A549 (cell line): ENCODE measurements at regions not wholly inside any gene's neighbourhood (a gene's known extent, or its start where the extent isn't known, plus 50 kb on each side); places are given as distances from the start of the nearest gene placed in this dataset.

Experiments used
- ATAC-seq, 2 experiments: fragments of 200-7000 bp in 1 of 2; fragments of >200 bp in 1 of 2; cut with Nextera tagmentation in 1 of 2; cut with Tn5 transposase in 1 of 2; 3 replicates each; pipeline versions ENCODE4 v1.8.0 to v1.9.1; 2018 to 2020; ENCODE audit warnings: mild to moderate bottlenecking in 1 of 2, moderate library complexity in 1 of 2
- CTCF ChIA-PET: fragments of 300-600 bp; sonication (Branson Sonifier 250); formaldehyde crosslinking; extraction: SDS; loops from one replicate; lab custom pipeline; 2021; ENCODE audit warnings: antibody characterized with exemption, inconsistent platforms; lab: Yijun Ruan, JAX
- POLR2A ChIA-PET: fragments of 350-600 bp; formaldehyde crosslinking; extraction: SDS; loops from one replicate; lab custom pipeline; 2021; ENCODE audit warnings: antibody characterized with exemption, inconsistent platforms; lab: Yijun Ruan, JAX
- DNase-seq, 2 experiments: peaks; one replicate each; pipeline versions ENCODE4 v3.0.0 to v3.0.0-alpha.2; 2011 to 2016; ENCODE audit warnings: low read depth in 1 of 2, low spot score in 1 of 2
- FAIRE-seq: peaks from 2 replicates; lab custom pipeline; 2011; peaks lifted over from hg19 to GRCh38; lab: Jason Lieb, UNC
- H3K27ac ChIP-seq, 2 experiments: fragments of >200 bp; sonication (Bioruptor Twin); formaldehyde crosslinking; 3 replicates each; pipeline ENCODE4 v1.5.1; 2016 to 2017
- H3K4me1 ChIP-seq: fragments of >200 bp; sonication (Bioruptor Twin); formaldehyde crosslinking; 3 replicates; pipeline ENCODE4 v1.6.1; 2016
- H3K4me2 ChIP-seq: fragments of >200 bp; sonication (Bioruptor Twin); formaldehyde crosslinking; 3 replicates; pipeline ENCODE4 v1.6.1; 2016
- H3K4me3 ChIP-seq: fragments of >200 bp; sonication (Bioruptor Twin); formaldehyde crosslinking; 3 replicates; pipeline ENCODE4 v1.5.1; 2016
- H3K9me3 ChIP-seq: fragments of >200 bp; sonication (Bioruptor Twin); formaldehyde crosslinking; 3 replicates; pipeline ENCODE4 v1.6.1; 2016
- ATOH8 ChIP-seq: fragments of 250-450 bp; sonication (Bioruptor Pico); IDR thresholded peaks from 2 replicates; pipeline ENCODE4 v1.5.0; 2020; ENCODE audit warnings: low read depth, mild to moderate bottlenecking, moderate library complexity
- CEBPB ChIP-seq, 2 experiments: fragments of >200 bp in 1 of 2; sonication (Bioruptor Twin) in 1 of 2; formaldehyde crosslinking in 1 of 2; IDR thresholded peaks; 2 replicates each; pipeline ENCODE4 v1.6.1; 2012 to 2016
- CHD2 ChIP-seq: fragments of 150-350 bp; IDR thresholded peaks from 2 replicates; pipeline ENCODE4 v1.6.1; 2014; ENCODE audit warnings: low read length; ENCODE audit not compliant: partially characterized antibody
- CTCF ChIP-seq: fragments of >200 bp; sonication (Bioruptor Twin); formaldehyde crosslinking; IDR thresholded peaks from 3 replicates; pipeline ENCODE4 v1.5.1; 2016
- E2F6 ChIP-seq: IDR thresholded peaks from 2 replicates; pipeline ENCODE4 v1.6.1; 2012; ENCODE audit warnings: low read depth, borderline replicate concordance
- EHMT2 ChIP-seq: fragments of 200-600 bp; sonication (generic); IDR thresholded peaks from 2 replicates; pipeline ENCODE4 v1.6.1; 2016; ENCODE audit warnings: antibody characterized with exemption, low read depth, mild to moderate bottlenecking, moderate library complexity
- FOSL2 ChIP-seq, 2 experiments: fragments of 450-650 bp in 1 of 2; fragments of >200 bp in 1 of 2; sonication (Bioruptor Twin) in 1 of 2; formaldehyde crosslinking; IDR thresholded peaks; 2 replicates each; pipeline versions ENCODE4 v1.5.0 to v1.6.1; 2016 to 2020; ENCODE audit warnings: mild to moderate bottlenecking in 1 of 2, moderate library complexity in 1 of 2
- HEYL ChIP-seq: fragments of 250-450 bp; sonication (Bioruptor Pico); IDR thresholded peaks from 2 replicates; pipeline ENCODE4 v1.8.0; 2021; ENCODE audit warnings: mild to moderate bottlenecking, moderate library complexity
- KDM1A ChIP-seq: fragments of 200-600 bp; sonication (generic); IDR thresholded peaks from 2 replicates; pipeline ENCODE4 v1.6.1; 2016; ENCODE audit warnings: low read depth, mild to moderate bottlenecking
- KDM5A ChIP-seq: fragments of 200-600 bp; sonication (generic); IDR thresholded peaks from 2 replicates; pipeline ENCODE4 v1.6.1; 2016; ENCODE audit warnings: antibody characterized with exemption, mild to moderate bottlenecking
- MAX ChIP-seq: IDR thresholded peaks from 2 replicates; pipeline ENCODE4 v1.6.1; 2012
- MAZ ChIP-seq: fragments of 150-350 bp; IDR thresholded peaks from 2 replicates; pipeline ENCODE4 v1.6.1; 2014; ENCODE audit warnings: antibody characterized with exemption, low read depth, low read length, borderline replicate concordance
- MYC ChIP-seq: IDR thresholded peaks from 2 replicates; pipeline ENCODE4 v1.6.1; 2012; ENCODE audit warnings: mild to moderate bottlenecking, inconsistent platforms, low read length, improper control_type of control experiment, borderline replicate concordance
- NFE2L2 ChIP-seq: fragments of 150-350 bp; conservative IDR thresholded peaks from 2 replicates; pipeline ENCODE4 v1.6.1; 2014; ENCODE audit warnings: low read length
- NR3C1 ChIP-seq: fragments of >200 bp; sonication (Bioruptor Twin); formaldehyde crosslinking; IDR thresholded peaks from 3 replicates; pipeline ENCODE4 v1.6.1; 2017
- RAD21 ChIP-seq, 2 experiments: fragments of >200 bp in 1 of 2; sonication (Bioruptor Twin) in 1 of 2; formaldehyde crosslinking in 1 of 2; IDR thresholded peaks in 1 of 2; conservative IDR thresholded peaks in 1 of 2; 2 replicates in 1 of 2; 3 replicates in 1 of 2; pipeline ENCODE4 v1.6.1; 2012 to 2018; ENCODE audit warnings: inconsistent platforms in 1 of 2
- REST ChIP-seq: fragments of 200-600 bp; sonication (generic); IDR thresholded peaks from 2 replicates; pipeline ENCODE4 v1.6.1; 2016; ENCODE audit warnings: antibody characterized with exemption, mild to moderate bottlenecking, moderate library complexity
- RNF2 ChIP-seq: fragments of 200-600 bp; sonication (generic); IDR thresholded peaks from 2 replicates; pipeline ENCODE4 v1.6.1; 2016; ENCODE audit warnings: low read depth, mild to moderate bottlenecking, antibody characterized with exemption, moderate library complexity, borderline replicate concordance
- SMC3 ChIP-seq: fragments of >200 bp; sonication (Bioruptor Twin); formaldehyde crosslinking; IDR thresholded peaks from 3 replicates; pipeline ENCODE4 v1.6.1; 2018; ENCODE audit warnings: inconsistent platforms
- USF2 ChIP-seq: fragments of 450-650 bp; IDR thresholded peaks from 2 replicates; pipeline ENCODE4 v1.6.1; 2014; ENCODE audit warnings: antibody characterized with exemption
- ZC3H11A ChIP-seq: fragments of 450-650 bp; IDR thresholded peaks from 2 replicates; pipeline ENCODE4 v1.6.1; 2014; ENCODE audit warnings: antibody characterized with exemption, mild to moderate bottlenecking
- ZFP36 ChIP-seq: fragments of 450-650 bp; IDR thresholded peaks from 2 replicates; pipeline ENCODE4 v1.6.1; 2014; ENCODE audit warnings: borderline replicate concordance; ENCODE audit not compliant: partially characterized antibody
- WGBS: methylation state at CpG from one replicate; pipeline ENCODE4 v1.1.6; 2017; ENCODE audit errors: missing lambda C conversion rate; 5-methylcytosine and 5-hydroxymethylcytosine counted together

- H3K4me1 ChIP-seq, result no peaks in the 10 kb centered on the region
- ChIA-PET CTCF (interaction anchor here (0.5 to 6.5 kb wide), 6 partner anchors 9 to 563 kb away, joined by 3 to 61 read pairs (median 8); no protein-coding TSS in a partner anchor), POLR2A (no interaction called here)
- DNase-seq (no peak), ATAC-seq (no peak), FAIRE-seq (no peak)
- H3K4me2 ChIP-seq, result no peak overlapping the region
- TF ChIP-seq CEBPB (IDR thresholded peaks at IDR 0.05) (no peak), ZFP36 (no peak), EHMT2 (no peak)
- WGBS, result 23% methylated on average over 3 of the region's 3 CpGs
- no peak overlapping the region for H3K4me3 ChIP-seq
- H3K9me3 ChIP-seq, result no peaks in the 10 kb centered on the region
- H3K27ac ChIP-seq, result no peak overlapping the region
Observed at GRCh38 chr6:100101644-100102043, 107.6 kb upstream of the MCHR2 start.

GRCh38 chr6:100100776-100101175, 106.8 kb upstream of the MCHR2 start:
- FAIRE-seq (no peak), DNase-seq (no peak), ATAC-seq (no peak)
- no peaks in the 10 kb centered on the region for H3K4me1 ChIP-seq
- no peak overlapping the region for H3K4me3 ChIP-seq
- CTCF ChIA-PET, result interaction anchor here (1.2 to 6.5 kb wide), 7 partner anchors 8 to 232 kb away, joined by 3 to 61 read pairs (median 8); no protein-coding TSS in a partner anchor
- POLR2A ChIA-PET, result no interaction called here
- TF ChIP-seq REST (no peak), NR3C1 (no peak), EHMT2 (no peak), E2F6 (no peak), MYC (no peak), KDM1A (no peak), ATOH8 (no peak)
- H3K4me2 ChIP-seq, result no peak overlapping the region
- H3K9me3 ChIP-seq, result no peaks in the 10 kb centered on the region
- H3K27ac ChIP-seq, result no peak overlapping the region

GRCh38 chr6:100099189-100100074, 105.4 kb upstream of the MCHR2 start:
- DNase-seq, result peak in 1 of 2 experiments; percentile 20
- Histone ChIP-seq H3K4me3 (no peak overlapping the region), H3K4me2 (peak overlapping the region; percentile 46; the same call in 2 of the 3 replicates), H3K9me3 (no peaks in the 10 kb centered on the region), H3K4me1 (no peaks in the 10 kb centered on the region), H3K27ac (no peak overlapping the region)
- ATAC-seq, result peak in 1 of 2 experiments; percentile 62; a peak in 4 of 6 replicates
- no peak for FAIRE-seq
- POLR2A ChIA-PET, result no interaction called here
- WGBS, result 15% methylated on average over 4 of the region's 4 CpGs
- CTCF ChIA-PET, result interaction anchor here (0.8 to 6.5 kb wide), 16 partner anchors 12 to 559 kb away, joined by 3 to 61 read pairs (median 3); no protein-coding TSS in a partner anchor
- TF ChIP-seq RNF2 (no peak), SMC3 (peak; percentile 65), KDM5A (no peak), ZC3H11A (no peak), ATOH8 (no peak), HEYL (CRISPR knock-in tag) (no peak), RAD21 (conservative IDR thresholded peaks at IDR 0.05 in 1 of 2, IDR thresholded peaks at IDR 0.05 in 1 of 2) (peak; percentile 39 to 49), FOSL2 (IDR thresholded peaks at IDR 0.05) (no peak), FOSL2 (CRISPR knock-in tag; IDR thresholded peaks at IDR 0.05) (no peak), CTCF (peak; percentile 57), CHD2 (no peak), NFE2L2 (no peak), MAZ (no peak), USF2 (no peak), MAX (no peak)
